ENCODE measurements at regions not wholly inside any gene's neighbourhood (a gene's known extent, or its start where the extent isn't known, plus 50 kb on each side); places are given as distances from the start of the nearest gene placed in this dataset.

- Histone ChIP-seq H3K4me3 (IDR thresholded peaks at IDR 0.05; ENCODE audit: insufficient read depth, low read depth, low read length) (no peak overlapping the region), H3K27ac (no peak overlapping the region), H3K9ac (no peak overlapping the region), H4K20me1 (ENCODE audit: insufficient read depth) (no peaks in the 10 kb centered on the region), H2AFZ (ENCODE audit: low read depth) (no peak overlapping the region), H3K36me3 (ENCODE audit: insufficient read depth) (no peaks in the 10 kb centered on the region), H3K4me2 (no peak overlapping the region), H3K79me2 (ENCODE audit: insufficient read depth, low read depth) (no peaks in the 10 kb centered on the region), H3K4me1 (ENCODE audit: low read depth, poor library complexity, severe bottlenecking) (no peaks in the 10 kb centered on the region), H3K27me3 (ENCODE audit: insufficient read depth, low read depth) (no peaks in the 10 kb centered on the region)
- TF ChIP-seq CTCF (conservative IDR thresholded peaks at IDR 0.05; ENCODE audit: low read depth, low read length), result no peak
These were observed 344.0 kb upstream of the PROK2 start for GRCh38 chr3:72128921-72129320.

GRCh38 chr3:72127844-72128243 lies 342.9 kb upstream of the PROK2 start:
- Histone ChIP-seq H4K20me1 (ENCODE audit: insufficient read depth) (no peaks in the 10 kb centered on the region), H3K4me3 (IDR thresholded peaks at IDR 0.05; ENCODE audit: insufficient read depth, low read depth, low read length) (no peak overlapping the region), H3K36me3 (ENCODE audit: insufficient read depth) (no peaks in the 10 kb centered on the region), H2AFZ (ENCODE audit: low read depth) (no peak overlapping the region), H3K4me2 (no peak overlapping the region), H3K79me2 (ENCODE audit: insufficient read depth, low read depth) (no peaks in the 10 kb centered on the region), H3K9ac (no peak overlapping the region), H3K27ac (no peak overlapping the region), H3K4me1 (ENCODE audit: low read depth, poor library complexity, severe bottlenecking) (no peaks in the 10 kb centered on the region), H3K27me3 (ENCODE audit: insufficient read depth, low read depth) (no peaks in the 10 kb centered on the region)
- no peak for TF ChIP-seq CTCF (conservative IDR thresholded peaks at IDR 0.05; ENCODE audit: low read depth, low read length)

GRCh38 chr3:72127224-72127612 lies 342.3 kb upstream of the PROK2 start:
- Histone ChIP-seq H3K79me2 (ENCODE audit: insufficient read depth, low read depth) (no peaks in the 10 kb centered on the region), H3K4me3 (IDR thresholded peaks at IDR 0.05; ENCODE audit: insufficient read depth, low read depth, low read length) (no peak overlapping the region)

GRCh38 chr3:72126441-72127223 lies 341.7 kb upstream of the PROK2 start:
- TF ChIP-seq CTCF (conservative IDR thresholded peaks at IDR 0.05; ENCODE audit: low read depth, low read length), result no peak
- Histone ChIP-seq H3K79me2 (ENCODE audit: insufficient read depth, low read depth) (no peaks in the 10 kb centered on the region), H2AFZ (ENCODE audit: low read depth) (no peak overlapping the region), H3K36me3 (ENCODE audit: insufficient read depth) (no peaks in the 10 kb centered on the region), H3K27ac (no peak overlapping the region), H3K4me3 (IDR thresholded peaks at IDR 0.05; ENCODE audit: insufficient read depth, low read depth, low read length) (no peak overlapping the region), H3K27me3 (ENCODE audit: insufficient read depth, low read depth) (no peaks in the 10 kb centered on the region), H3K4me1 (ENCODE audit: low read depth, poor library complexity, severe bottlenecking) (no peaks in the 10 kb centered on the region), H3K9ac (no peak overlapping the region), H4K20me1 (ENCODE audit: insufficient read depth) (no peaks in the 10 kb centered on the region), H3K4me2 (no peak overlapping the region)

More at GRCh38 chr3:72127224-72127612, 342.3 kb upstream of the PROK2 start:
- H2AFZ ChIP-seq (ENCODE audit: low read depth), result no peak overlapping the region
- no peaks in the 10 kb centered on the region for H3K36me3 ChIP-seq (ENCODE audit: insufficient read depth)
- H3K4me1 ChIP-seq (ENCODE audit: low read depth, poor library complexity, severe bottlenecking), result no peaks in the 10 kb centered on the region
- H4K20me1 ChIP-seq (ENCODE audit: insufficient read depth), result no peaks in the 10 kb centered on the region
- no peak overlapping the region for H3K27ac ChIP-seq
- H3K4me2 ChIP-seq, result no peak overlapping the region
- no peaks in the 10 kb centered on the region for H3K27me3 ChIP-seq (ENCODE audit: insufficient read depth, low read depth)
- no peak overlapping the region for H3K9ac ChIP-seq
- no peak for TF ChIP-seq CTCF (conservative IDR thresholded peaks at IDR 0.05; ENCODE audit: low read depth, low read length)
